ENCODE measurements at regions not wholly inside any gene's neighbourhood (a gene's known extent, or its start where the extent isn't known, plus 50 kb on each side); places are given as distances from the start of the nearest gene placed in this dataset.

GRCh38 chr5:38154615-38155204 is 103.6 kb upstream of the EGFLAM start:
- no peak for DNase-seq (ENCODE audit: low read depth)
- TF ChIP-seq CTCF (IDR thresholded peaks at IDR 0.05; ENCODE audit: insufficient read depth, low read length) = no peak
- no peak overlapping the region for H3K4me3 ChIP-seq (ENCODE audit: low read depth, low read length)

- no peak for TF ChIP-seq CTCF (IDR thresholded peaks at IDR 0.05; ENCODE audit: insufficient read depth, low read length)
- DNase-seq (ENCODE audit: low read depth) = no peak
- no peak overlapping the region for H3K4me3 ChIP-seq (ENCODE audit: low read depth, low read length)
These were observed 106.5 kb upstream of the EGFLAM start for GRCh38 chr5:38151878-38152277.

GRCh38 chr5:38149815-38150195 is 108.6 kb upstream of the EGFLAM start:
- no peak for DNase-seq (ENCODE audit: low read depth)
- no peak overlapping the region for H3K4me3 ChIP-seq (ENCODE audit: low read depth, low read length)
- TF ChIP-seq CTCF (IDR thresholded peaks at IDR 0.05; ENCODE audit: insufficient read depth, low read length) = no peak

GRCh38 chr5:38148021-38148625 is 110.2 kb upstream of the EGFLAM start:
- DNase-seq (ENCODE audit: low read depth) = no peak
- TF ChIP-seq CTCF (IDR thresholded peaks at IDR 0.05; ENCODE audit: insufficient read depth, low read length) = no peak
- no peak overlapping the region for H3K4me3 ChIP-seq (ENCODE audit: low read depth, low read length)

- no peak for TF ChIP-seq CTCF (IDR thresholded peaks at IDR 0.05; ENCODE audit: insufficient read depth, low read length)
- no peak for DNase-seq (ENCODE audit: low read depth)
- H3K4me3 ChIP-seq (ENCODE audit: low read depth, low read length) = no peak overlapping the region
These were observed 115.0 kb upstream of the EGFLAM start for GRCh38 chr5:38143384-38143783.

GRCh38 chr5:38141665-38142064 is 116.7 kb upstream of the EGFLAM start:
- no peak overlapping the region for H3K4me3 ChIP-seq (ENCODE audit: low read depth, low read length)
- no peak for TF ChIP-seq CTCF (IDR thresholded peaks at IDR 0.05; ENCODE audit: insufficient read depth, low read length)
- DNase-seq (ENCODE audit: low read depth) = no peak

GRCh38 chr5:38138574-38138973 is 119.8 kb upstream of the EGFLAM start:
- H3K4me3 ChIP-seq (ENCODE audit: low read depth, low read length) = no peak overlapping the region
- DNase-seq (ENCODE audit: low read depth) = no peak
- no peak for TF ChIP-seq CTCF (IDR thresholded peaks at IDR 0.05; ENCODE audit: insufficient read depth, low read length)

Measured in fibroblast of the aortic adventitia (primary cell).